NCI-H128 (cell line): ENCODE measurements at regions not wholly inside any gene's neighbourhood (a gene's known extent, or its start where the extent isn't known, plus 50 kb on each side); places are given as distances from the start of the nearest gene placed in this dataset.
"Not testable (repeated sequence)": the region's sequence is repeated elsewhere in the genome, so short reads cannot be mapped to it uniquely, and the experiment has no call there.

ENCODE experiments used
- DNase-seq: peaks from one replicate; lab custom pipeline; 2025; ENCODE audit not compliant: unreplicated experiment; lab: John Stamatoyannopoulos, UW

- no peak for DNase-seq
These were observed 58.0 kb upstream of the AHI1 start for GRCh38 chr6:135555550-135555949.

GRCh38 chr6:135557582-135557981 is 60.0 kb upstream of the AHI1 start:
- no peak for DNase-seq

- not testable (repeated sequence) for DNase-seq
These were observed 68.1 kb upstream of the AHI1 start for GRCh38 chr6:135565605-135566004.

- DNase-seq, result no peak
These were observed 69.0 kb upstream of the AHI1 start for GRCh38 chr6:135566311-135567068.

- no peak for DNase-seq
These were observed 70.0 kb upstream of the AHI1 start for GRCh38 chr6:135567375-135568083.

- no peak for DNase-seq
These were observed 70.8 kb upstream of the AHI1 start for GRCh38 chr6:135568379-135568778.

GRCh38 chr6:135572051-135572450 is 74.5 kb upstream of the AHI1 start:
- no peak for DNase-seq

- no peak for DNase-seq
These were observed 78.1 kb upstream of the AHI1 start for GRCh38 chr6:135575629-135576028.

- peak; percentile 86 for DNase-seq
These were observed 78.5 kb upstream of the AHI1 start for GRCh38 chr6:135576055-135576454.

- no peak for DNase-seq
These were observed 79.6 kb upstream of the AHI1 start for GRCh38 chr6:135577059-135577538.

- no peak for DNase-seq
These were observed 81.4 kb upstream of the AHI1 start for GRCh38 chr6:135578976-135579375.

GRCh38 chr6:135581211-135581610 is 83.7 kb upstream of the AHI1 start:
- DNase-seq, result no peak

GRCh38 chr6:135583256-135583761 is 85.8 kb upstream of the AHI1 start:
- DNase-seq, result no peak

- DNase-seq, result no peak
These were observed 88.8 kb upstream of the AHI1 start for GRCh38 chr6:135586388-135586787.

- no peak for DNase-seq
These were observed 89.3 kb upstream of the AHI1 start for GRCh38 chr6:135586844-135587243.

- no peak for DNase-seq
These were observed 94.7 kb upstream of the AHI1 start for GRCh38 chr6:135592276-135592675.

GRCh38 chr6:135594000-135594399 is 96.5 kb upstream of the AHI1 start:
- DNase-seq, result no peak

GRCh38 chr6:135600086-135600702 is 102.7 kb upstream of the AHI1 start:
- DNase-seq, result peak; percentile 93

GRCh38 chr6:135600931-135601330 is 103.4 kb upstream of the AHI1 start:
- DNase-seq, result no peak

- DNase-seq, result no peak
These were observed 104.3 kb upstream of the AHI1 start for GRCh38 chr6:135601857-135602256.

GRCh38 chr6:135603249-135603648 is 105.7 kb upstream of the AHI1 start:
- no peak for DNase-seq
